BJ (cell line): ENCODE measurements at regions not wholly inside any gene's neighbourhood (a gene's known extent, or its start where the extent isn't known, plus 50 kb on each side); places are given as distances from the start of the nearest gene placed in this dataset.

Experiments
- CTCF ChIA-PET: fragments of 350-600 bp; formaldehyde crosslinking; extraction: SDS; loops from one replicate; lab custom pipeline; 2021; ENCODE audit warnings: antibody characterized with exemption, inconsistent platforms; lab: Yijun Ruan, JAX
- POLR2A ChIA-PET: fragments of 300-600 bp; sonication (Branson Sonifier 250); formaldehyde crosslinking; extraction: SDS; loops from one replicate; lab custom pipeline; 2021; ENCODE audit warnings: antibody characterized with exemption; lab: Charles Lee
- DNase-seq: peaks from one replicate; pipeline ENCODE4 v3.0.0-alpha.2; 2011; ENCODE audit warnings: low read depth
- H3K27me3 ChIP-seq: 2 replicates; pipeline ENCODE4 v1.6.0; 2011; ENCODE audit warnings: low read length; ENCODE audit not compliant: control insufficient read depth, insufficient read depth
- H3K36me3 ChIP-seq: 2 replicates; pipeline ENCODE4 v1.5.1; 2011; ENCODE audit warnings: low read length; ENCODE audit not compliant: control insufficient read depth, insufficient read depth
- H3K4me3 ChIP-seq: 2 replicates; pipeline ENCODE4 v1.5.1; 2011; ENCODE audit warnings: low read depth, mild to moderate bottlenecking, control low read depth, low read length
- TF ChIP-seq, protein P1 (sequence below): IDR thresholded peaks from 2 replicates; pipeline ENCODE4 v1.5.1; 2011; ENCODE audit warnings: low read depth, mild to moderate bottlenecking, control low read depth, inconsistent platforms, low read length, moderate library complexity; ENCODE audit not compliant: insufficient read depth

DNA sequence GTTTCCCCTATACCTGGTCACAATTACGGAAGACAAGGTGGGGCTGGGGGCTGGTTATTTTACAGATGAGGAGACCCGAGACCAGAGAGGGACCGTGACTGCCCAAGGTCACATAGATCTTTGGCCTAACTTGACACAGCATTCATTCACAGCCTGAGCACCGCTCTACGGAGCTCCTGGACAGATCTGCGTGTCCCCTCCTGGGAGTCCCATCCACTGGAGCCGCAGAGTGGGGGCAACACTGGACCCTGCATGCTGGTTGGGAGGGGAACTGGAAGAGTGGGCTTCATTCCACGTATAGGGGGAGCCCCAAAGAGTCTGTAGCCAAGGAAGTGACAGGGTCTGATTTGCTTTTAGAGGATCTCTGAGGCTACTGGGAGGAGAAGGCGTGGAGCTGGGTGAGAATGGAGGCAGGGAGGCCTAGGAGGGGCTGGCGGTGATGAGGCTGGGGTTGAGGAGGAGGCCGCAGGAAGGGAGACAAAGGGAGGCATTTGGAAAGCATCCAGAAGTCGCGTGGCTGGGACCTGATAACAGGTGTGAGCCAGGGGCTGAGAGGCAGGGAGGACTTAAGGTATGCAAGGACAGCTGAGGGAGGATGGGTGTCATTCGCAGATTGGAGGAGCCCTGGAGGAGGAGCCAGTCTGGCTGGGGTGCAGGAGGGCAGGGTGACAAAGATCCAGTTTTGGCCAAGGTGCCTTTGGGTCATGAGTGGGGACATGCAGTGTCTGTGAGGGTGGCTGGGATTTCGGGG, 64.3 kb upstream of the IER5L start:
- TF ChIP-seq, protein P1, sequence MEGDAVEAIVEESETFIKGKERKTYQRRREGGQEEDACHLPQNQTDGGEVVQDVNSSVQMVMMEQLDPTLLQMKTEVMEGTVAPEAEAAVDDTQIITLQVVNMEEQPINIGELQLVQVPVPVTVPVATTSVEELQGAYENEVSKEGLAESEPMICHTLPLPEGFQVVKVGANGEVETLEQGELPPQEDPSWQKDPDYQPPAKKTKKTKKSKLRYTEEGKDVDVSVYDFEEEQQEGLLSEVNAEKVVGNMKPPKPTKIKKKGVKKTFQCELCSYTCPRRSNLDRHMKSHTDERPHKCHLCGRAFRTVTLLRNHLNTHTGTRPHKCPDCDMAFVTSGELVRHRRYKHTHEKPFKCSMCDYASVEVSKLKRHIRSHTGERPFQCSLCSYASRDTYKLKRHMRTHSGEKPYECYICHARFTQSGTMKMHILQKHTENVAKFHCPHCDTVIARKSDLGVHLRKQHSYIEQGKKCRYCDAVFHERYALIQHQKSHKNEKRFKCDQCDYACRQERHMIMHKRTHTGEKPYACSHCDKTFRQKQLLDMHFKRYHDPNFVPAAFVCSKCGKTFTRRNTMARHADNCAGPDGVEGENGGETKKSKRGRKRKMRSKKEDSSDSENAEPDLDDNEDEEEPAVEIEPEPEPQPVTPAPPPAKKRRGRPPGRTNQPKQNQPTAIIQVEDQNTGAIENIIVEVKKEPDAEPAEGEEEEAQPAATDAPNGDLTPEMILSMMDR: no peak
- ChIA-PET POLR2A (no interaction called here), CTCF (interaction anchor here (2.5 kb wide), 1 partner anchor 7 kb away, joined by 7 read pairs; no protein-coding TSS in a partner anchor)

DNA sequence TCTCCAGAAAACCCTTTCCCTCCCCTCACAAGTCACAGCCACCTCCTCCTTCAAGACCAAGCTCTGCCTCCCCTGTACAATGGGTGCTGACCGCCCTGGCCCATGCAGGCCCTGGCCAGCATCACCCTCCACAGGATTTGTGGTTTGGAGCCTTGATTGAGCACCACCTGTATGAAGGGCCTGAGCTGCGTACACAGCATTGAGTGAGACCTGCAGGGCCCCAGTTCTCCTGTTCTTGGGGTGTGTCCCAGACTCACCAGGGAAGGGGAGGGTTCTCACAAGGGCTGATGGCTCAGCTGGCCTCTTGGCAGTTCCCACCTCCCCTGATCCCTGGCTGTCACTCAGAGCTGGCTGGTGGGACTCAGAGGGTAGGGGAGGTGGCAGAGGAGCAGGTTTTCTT, 63.7 kb upstream of the IER5L start:
- ChIA-PET POLR2A (interaction anchor here (0.6 kb wide), 1 partner anchor 97 kb away, joined by 6 read pairs; no protein-coding TSS in a partner anchor), CTCF (interaction anchor here (0.6 to 2.5 kb wide), 2 partner anchors 8 to 333 kb away, joined by 3 to 7 read pairs; no protein-coding TSS in a partner anchor)

More for the DNA sequence above, 64.3 kb upstream of the IER5L start:
- Histone ChIP-seq H3K36me3 (no peaks in the 10 kb centered on the region), H3K4me3 (no peak overlapping the region), H3K27me3 (no peaks in the 10 kb centered on the region)
- DNase-seq: no peak

DNA sequence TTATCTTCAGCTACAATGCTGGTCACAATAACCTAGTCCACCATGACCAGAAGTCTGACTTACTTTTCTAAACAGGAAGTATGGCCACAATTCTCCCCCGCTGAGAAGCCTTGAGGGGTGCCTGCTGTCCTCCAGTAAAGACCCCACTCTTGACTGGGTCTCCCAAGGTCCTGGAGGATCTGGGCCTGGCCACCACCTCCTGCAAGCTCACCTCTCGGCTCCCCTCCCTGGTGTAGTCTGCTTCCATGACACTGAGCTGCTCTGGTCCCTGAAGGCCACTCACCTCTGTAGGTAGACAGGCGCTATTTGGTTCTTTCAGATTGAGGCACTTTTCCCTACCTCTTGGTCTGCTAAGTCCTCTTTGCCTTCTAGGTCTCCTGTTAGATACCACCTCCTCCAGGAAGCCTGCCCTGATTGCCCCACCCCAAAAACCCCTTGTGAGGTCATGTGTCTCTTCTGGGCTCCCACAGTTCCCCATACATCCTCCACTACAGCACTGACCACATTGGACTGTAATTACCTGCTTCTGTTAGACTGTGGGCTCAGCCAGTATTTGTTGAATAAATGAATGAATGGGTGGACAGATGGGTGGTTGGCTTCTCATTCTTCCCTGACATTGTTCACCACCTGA, 62.6 kb upstream of the IER5L start:
- ChIA-PET POLR2A (interaction anchor here (0.6 kb wide), 1 partner anchor 98 kb away, joined by 6 read pairs; no protein-coding TSS in a partner anchor), CTCF (interaction anchor here (1.4 to 2.5 kb wide), 2 partner anchors 9 to 13 kb away, joined by 3 to 7 read pairs; no protein-coding TSS in a partner anchor)
- TF ChIP-seq, protein P1: no peak
- Histone ChIP-seq H3K36me3 (no peaks in the 10 kb centered on the region), H3K27me3 (no peaks in the 10 kb centered on the region), H3K4me3 (no peak overlapping the region)
- DNase-seq: no peak

More for the DNA sequence above, 63.7 kb upstream of the IER5L start:
- Histone ChIP-seq H3K27me3 (no peaks in the 10 kb centered on the region), H3K4me3 (no peak overlapping the region), H3K36me3 (no peaks in the 10 kb centered on the region)
- DNase-seq: no peak
- TF ChIP-seq, protein P1: no peak

DNA sequence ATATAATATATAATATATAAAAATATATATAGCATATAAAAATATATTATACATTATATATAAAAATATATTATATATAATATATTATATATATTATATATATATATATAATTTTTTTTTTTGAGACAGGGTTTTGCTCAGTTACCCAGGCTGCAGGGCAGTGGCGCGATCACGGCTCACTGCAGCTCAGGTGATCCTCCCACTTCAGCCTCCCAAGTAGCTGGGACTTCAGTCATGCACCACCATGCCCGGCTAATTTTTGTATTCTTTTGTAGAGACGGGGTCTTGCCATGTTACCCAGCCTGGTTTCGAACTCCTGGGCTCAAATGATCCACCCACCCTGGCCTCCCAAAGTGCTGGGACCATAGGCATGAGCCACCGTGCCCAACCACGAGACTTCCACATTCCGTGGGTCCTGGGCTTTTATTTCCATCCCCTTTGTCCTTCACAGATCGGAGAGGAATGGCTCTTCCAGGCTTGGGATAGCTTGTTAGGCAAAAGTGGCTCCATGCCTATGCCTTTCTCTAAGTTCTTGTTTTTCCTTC, 62.0 kb upstream of the IER5L start:
- no peaks in the 10 kb centered on the region for H3K36me3 ChIP-seq
- ChIA-PET POLR2A (no interaction called here), CTCF (interaction anchor here (1.4 to 2.5 kb wide), 2 partner anchors 10 to 14 kb away, joined by 3 to 7 read pairs; no protein-coding TSS in a partner anchor)
- H3K4me3 ChIP-seq: no peak overlapping the region
- no peaks in the 10 kb centered on the region for H3K27me3 ChIP-seq
- DNase-seq: no peak
- TF ChIP-seq, protein P1: no peak

DNA sequence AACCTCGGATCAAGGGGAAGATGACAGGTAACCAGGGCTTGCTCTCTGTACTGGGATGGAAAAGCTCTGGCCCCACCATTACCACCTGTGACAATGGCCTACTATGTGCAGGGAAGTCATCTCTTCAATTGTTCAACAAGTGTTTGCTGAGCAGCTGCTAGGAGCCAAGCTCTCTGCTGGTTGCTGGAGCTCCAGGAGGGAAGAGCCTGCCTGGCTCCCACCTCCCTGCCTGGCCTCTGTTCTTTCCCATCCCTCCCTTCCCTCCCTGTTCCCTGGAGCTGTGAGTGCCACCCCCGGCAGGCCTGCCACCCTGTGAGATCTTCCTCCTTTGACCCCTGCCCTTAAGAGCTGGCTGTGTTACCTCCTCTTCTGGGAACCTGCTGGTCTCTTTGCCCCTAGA, 59.7 kb upstream of the IER5L start:
- H3K27me3 ChIP-seq: no peaks in the 10 kb centered on the region
- no peaks in the 10 kb centered on the region for H3K36me3 ChIP-seq
- TF ChIP-seq, protein P1: no peak
- H3K4me3 ChIP-seq: no peak overlapping the region
- POLR2A ChIA-PET: no interaction called here
- DNase-seq: no peak
- CTCF ChIA-PET: interaction anchor here (0.8 to 1.5 kb wide), 3 partner anchors 11 to 45 kb away, joined by 3 to 4 read pairs (median 4); no protein-coding TSS in a partner anchor
